DND-41 (cell line): ENCODE measurements at regions not wholly inside any gene's neighbourhood (a gene's known extent, or its start where the extent isn't known, plus 50 kb on each side); places are given as distances from the start of the nearest gene placed in this dataset.

Source experiments
- ATAC-seq: fragments of 200-7000 bp; cut with Tn5 transposase; 3 replicates; pipeline ENCODE4 v1.9.1; 2021; ENCODE audit warnings: low read depth; ENCODE audit not compliant: insufficient read depth
- DNase-seq: peaks from one replicate; pipeline ENCODE4 v3.0.0-alpha.2; 2020
- H2AFZ ChIP-seq: 2 replicates; pipeline ENCODE4 v1.6.0; 2012; ENCODE audit warnings: low read depth, low read length
- H3K27ac ChIP-seq: 2 replicates; pipeline ENCODE4 v1.5.1; 2012; ENCODE audit warnings: low read length, inconsistent platforms
- H3K27me3 ChIP-seq: fragments of 200-600 bp; sonication (generic); 2 replicates; pipeline ENCODE4 v1.6.0; 2012; ENCODE audit warnings: low read length, mild to moderate bottlenecking, inconsistent platforms; ENCODE audit not compliant: insufficient read depth, poor library complexity
- H3K36me3 ChIP-seq: 2 replicates; pipeline ENCODE4 v1.5.1; 2012; ENCODE audit warnings: low read length, inconsistent platforms; ENCODE audit not compliant: insufficient read depth
- H3K4me1 ChIP-seq: 2 replicates; pipeline ENCODE4 v1.5.1; 2012; ENCODE audit warnings: mild to moderate bottlenecking, low read length; ENCODE audit not compliant: insufficient read depth
- H3K4me2 ChIP-seq: 2 replicates; pipeline ENCODE4 v1.6.0; 2012; ENCODE audit warnings: mild to moderate bottlenecking, moderate library complexity, low read length, inconsistent platforms; ENCODE audit not compliant: insufficient read depth
- H3K4me3 ChIP-seq, 2 experiments: fragments of 200-600 bp in 1 of 2; shearing (Covaris generic) in 1 of 2; 2 replicates each; pipeline ENCODE4 v1.5.1; 2012 to 2016; ENCODE audit warnings: inconsistent platforms in 2 of 2, low read length in 2 of 2, mild to moderate bottlenecking in 2 of 2, low read depth in 1 of 2, moderate library complexity in 1 of 2
- H3K79me2 ChIP-seq: 2 replicates; pipeline ENCODE4 v1.6.0; 2012; ENCODE audit warnings: low read length, inconsistent platforms; ENCODE audit not compliant: insufficient read depth
- H3K9ac ChIP-seq: 2 replicates; pipeline ENCODE4 v1.6.0; 2012; ENCODE audit warnings: low read depth, mild to moderate bottlenecking, inconsistent platforms, low read length, moderate library complexity
- H3K9me3 ChIP-seq: 2 replicates; pipeline ENCODE4 v1.5.1; 2012; ENCODE audit warnings: low read length, moderate library complexity, mild to moderate bottlenecking, inconsistent platforms; ENCODE audit not compliant: insufficient read depth, severe bottlenecking
- H4K20me1 ChIP-seq: 2 replicates; pipeline ENCODE4 v1.6.0; 2012; ENCODE audit warnings: low read length; ENCODE audit not compliant: insufficient read depth
- EZH2 ChIP-seq: IDR thresholded peaks from 3 replicates; pipeline ENCODE4 v1.6.1; 2012; ENCODE audit warnings: borderline replicate concordance, low read depth, mild to moderate bottlenecking, moderate library complexity, low read length, inconsistent platforms; ENCODE audit not compliant: severe bottlenecking
- TF ChIP-seq, protein P1 (sequence below): IDR thresholded peaks from 2 replicates; pipeline ENCODE4 v1.5.1; 2012; ENCODE audit warnings: borderline replicate concordance, low read length, moderate library complexity, mild to moderate bottlenecking; ENCODE audit not compliant: poor library complexity, severe bottlenecking; ENCODE audit errors: extremely low read depth

DNA sequence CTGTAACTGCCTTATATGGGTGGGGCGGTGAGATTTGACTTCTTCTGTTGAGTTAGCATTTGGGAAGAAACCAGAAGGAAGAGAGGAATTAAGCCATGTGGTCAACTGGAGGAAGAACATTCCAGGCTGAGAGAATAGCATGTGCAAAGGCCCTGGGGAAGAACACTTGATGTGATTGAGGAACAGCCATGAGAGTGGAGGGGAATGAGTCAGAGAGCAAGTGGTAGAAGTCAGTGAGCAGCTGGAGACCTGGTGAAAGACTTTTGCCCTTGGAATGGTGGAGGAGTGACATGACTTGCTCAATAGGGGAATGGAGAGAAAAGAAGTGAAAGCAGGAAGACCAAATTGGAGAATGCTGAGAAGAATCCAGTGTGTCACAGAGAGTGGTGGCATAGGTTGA lies 327.8 kb upstream of the HAND2 start:
- no peak overlapping the region for H3K9ac ChIP-seq
- TF ChIP-seq, protein P1, sequence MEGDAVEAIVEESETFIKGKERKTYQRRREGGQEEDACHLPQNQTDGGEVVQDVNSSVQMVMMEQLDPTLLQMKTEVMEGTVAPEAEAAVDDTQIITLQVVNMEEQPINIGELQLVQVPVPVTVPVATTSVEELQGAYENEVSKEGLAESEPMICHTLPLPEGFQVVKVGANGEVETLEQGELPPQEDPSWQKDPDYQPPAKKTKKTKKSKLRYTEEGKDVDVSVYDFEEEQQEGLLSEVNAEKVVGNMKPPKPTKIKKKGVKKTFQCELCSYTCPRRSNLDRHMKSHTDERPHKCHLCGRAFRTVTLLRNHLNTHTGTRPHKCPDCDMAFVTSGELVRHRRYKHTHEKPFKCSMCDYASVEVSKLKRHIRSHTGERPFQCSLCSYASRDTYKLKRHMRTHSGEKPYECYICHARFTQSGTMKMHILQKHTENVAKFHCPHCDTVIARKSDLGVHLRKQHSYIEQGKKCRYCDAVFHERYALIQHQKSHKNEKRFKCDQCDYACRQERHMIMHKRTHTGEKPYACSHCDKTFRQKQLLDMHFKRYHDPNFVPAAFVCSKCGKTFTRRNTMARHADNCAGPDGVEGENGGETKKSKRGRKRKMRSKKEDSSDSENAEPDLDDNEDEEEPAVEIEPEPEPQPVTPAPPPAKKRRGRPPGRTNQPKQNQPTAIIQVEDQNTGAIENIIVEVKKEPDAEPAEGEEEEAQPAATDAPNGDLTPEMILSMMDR, result no peak
- TF ChIP-seq EZH2, result no peak
- H3K4me3 ChIP-seq, result no peak overlapping the region
- H3K36me3 ChIP-seq, result no peaks in the 10 kb centered on the region
- H4K20me1 ChIP-seq, result no peaks in the 10 kb centered on the region
- no peaks in the 10 kb centered on the region for H3K27me3 ChIP-seq
- no peaks in the 10 kb centered on the region for H3K4me1 ChIP-seq
- no peak overlapping the region for H2AFZ ChIP-seq
- H3K79me2 ChIP-seq, result no peaks in the 10 kb centered on the region
- H3K27ac ChIP-seq, result no peak overlapping the region
- DNase-seq (no peak), ATAC-seq (no peak)
- no peaks in the 10 kb centered on the region for H3K9me3 ChIP-seq
- H3K4me2 ChIP-seq, result no peak overlapping the region

GRCh38 chr4:173855015-173855414 lies 325.0 kb upstream of the HAND2 start:
- TF ChIP-seq, protein P1, result no peak
- TF ChIP-seq EZH2, result no peak
- no peaks in the 10 kb centered on the region for H3K4me1 ChIP-seq
- ATAC-seq, result no peak

GRCh38 chr4:173852775-173853174 lies 322.7 kb upstream of the HAND2 start:
- no peak overlapping the region for H3K27ac ChIP-seq
- no peak overlapping the region for H3K9ac ChIP-seq

More at GRCh38 chr4:173855015-173855414, 325.0 kb upstream of the HAND2 start:
- Histone ChIP-seq H3K9ac (no peak overlapping the region), H3K9me3 (no peaks in the 10 kb centered on the region), H4K20me1 (no peaks in the 10 kb centered on the region), H3K4me3 (no peak overlapping the region), H3K79me2 (no peaks in the 10 kb centered on the region), H3K27me3 (no peaks in the 10 kb centered on the region), H3K36me3 (no peaks in the 10 kb centered on the region), H3K27ac (no peak overlapping the region), H3K4me2 (no peak overlapping the region), H2AFZ (no peak overlapping the region)
- DNase-seq, result no peak

More at GRCh38 chr4:173852775-173853174, 322.7 kb upstream of the HAND2 start:
- no peaks in the 10 kb centered on the region for H3K79me2 ChIP-seq
- no peak for ATAC-seq
- no peaks in the 10 kb centered on the region for H4K20me1 ChIP-seq
- no peaks in the 10 kb centered on the region for H3K36me3 ChIP-seq
- no peaks in the 10 kb centered on the region for H3K4me1 ChIP-seq
- H2AFZ ChIP-seq, result no peak overlapping the region
- no peak for DNase-seq
- H3K9me3 ChIP-seq, result no peaks in the 10 kb centered on the region
- no peaks in the 10 kb centered on the region for H3K27me3 ChIP-seq
- no peak for TF ChIP-seq EZH2
- TF ChIP-seq, protein P1, result no peak
- no peak overlapping the region for H3K4me2 ChIP-seq
- no peak overlapping the region for H3K4me3 ChIP-seq
